Peyer's patch (tissue), 4 donors: ENCODE measurements at regions not wholly inside any gene's neighbourhood (a gene's known extent, or its start where the extent isn't known, plus 50 kb on each side); places are given as distances from the start of the nearest gene placed in this dataset.

Experiments
- CTCF ChIP-seq, 6 experiments: fragments of 450-650 bp in 4 of 6; fragments of 200-600 bp in 2 of 6; sonication (generic) in 1 of 6; IDR thresholded peaks; one replicate each; pipeline ENCODE4 v1.5.1; 2017 to 2019; ENCODE audit warnings: antibody characterized with exemption in 6 of 6, mild to moderate bottlenecking in 3 of 6, moderate library complexity in 1 of 6
- POLR2A ChIP-seq, 2 donors: fragments of 450-650 bp; IDR thresholded peaks; one replicate each; pipeline ENCODE4 v1.5.1; 2017; ENCODE audit warnings: antibody characterized with exemption in 2 of 2, mild to moderate bottlenecking in 2 of 2, moderate library complexity in 2 of 2

GRCh38 chr18:2414235-2414634 is 157.1 kb downstream of the METTL4 start:
- TF ChIP-seq POLR2A (IDR thresholded peaks at IDR 0.05), result no peak
- no peak for TF ChIP-seq CTCF (IDR thresholded peaks at IDR 0.05)
